Right lung (tissue), 2 donors: ENCODE measurements at regions not wholly inside any gene's neighbourhood (a gene's known extent, or its start where the extent isn't known, plus 50 kb on each side); places are given as distances from the start of the nearest gene placed in this dataset.
"Not testable (repeated sequence)": the region's sequence is repeated elsewhere in the genome, so short reads cannot be mapped to it uniquely, and the experiment has no call there.

Source experiments
- DNase-seq, 2 donors: peaks; one replicate each; pipeline ENCODE4 v3.0.0-alpha.2; 2013

- no peak for DNase-seq
These were observed 489.6 kb downstream of the MN1 start for GRCh38 chr22:27311698-27312550.

GRCh38 chr22:27312565-27312964 is 489.0 kb downstream of the MN1 start:
- DNase-seq: no peak

DNA sequence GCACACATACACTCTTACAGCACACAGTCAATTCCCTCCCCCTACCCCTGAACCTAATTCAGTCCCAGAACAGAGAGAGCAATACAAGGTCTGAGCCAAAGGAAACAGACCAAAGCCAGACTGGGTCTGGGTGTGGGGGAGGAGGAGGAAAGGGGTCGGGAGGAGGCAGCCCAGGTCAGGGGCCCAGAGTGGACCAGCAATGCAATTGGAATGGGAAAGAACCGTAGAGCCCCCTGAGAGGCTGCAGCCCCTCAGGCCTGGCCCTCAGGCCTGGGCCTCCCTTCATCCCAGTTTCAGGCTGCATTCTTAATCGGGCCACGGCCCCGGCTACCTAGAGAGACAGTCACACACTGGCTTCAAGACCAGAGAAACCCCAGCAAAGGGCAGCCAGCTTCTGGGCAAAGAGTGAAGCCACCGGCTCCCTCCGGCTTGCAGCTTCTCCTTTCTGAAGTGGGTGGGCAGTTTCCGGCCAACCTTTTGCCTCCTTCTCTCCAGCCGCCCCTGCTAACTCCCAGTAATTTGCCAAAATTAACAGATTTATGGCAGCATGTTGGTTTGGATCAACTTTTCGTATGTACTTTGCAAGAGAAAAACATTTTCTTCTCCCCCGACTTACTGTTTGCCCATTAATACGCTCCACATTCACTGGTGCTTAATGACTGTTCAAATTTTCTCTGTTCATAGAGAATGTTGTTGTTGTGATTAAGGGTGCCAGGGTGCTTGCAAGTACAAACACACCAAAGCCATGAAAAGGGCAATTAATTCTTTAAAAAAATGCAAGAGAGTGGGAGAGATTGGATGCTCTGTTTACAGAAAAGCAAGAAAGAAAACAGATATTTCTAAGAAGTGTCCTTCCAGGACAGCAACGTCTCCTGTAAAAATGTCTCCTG is 488.3 kb downstream of the MN1 start:
- no peak for DNase-seq

DNA sequence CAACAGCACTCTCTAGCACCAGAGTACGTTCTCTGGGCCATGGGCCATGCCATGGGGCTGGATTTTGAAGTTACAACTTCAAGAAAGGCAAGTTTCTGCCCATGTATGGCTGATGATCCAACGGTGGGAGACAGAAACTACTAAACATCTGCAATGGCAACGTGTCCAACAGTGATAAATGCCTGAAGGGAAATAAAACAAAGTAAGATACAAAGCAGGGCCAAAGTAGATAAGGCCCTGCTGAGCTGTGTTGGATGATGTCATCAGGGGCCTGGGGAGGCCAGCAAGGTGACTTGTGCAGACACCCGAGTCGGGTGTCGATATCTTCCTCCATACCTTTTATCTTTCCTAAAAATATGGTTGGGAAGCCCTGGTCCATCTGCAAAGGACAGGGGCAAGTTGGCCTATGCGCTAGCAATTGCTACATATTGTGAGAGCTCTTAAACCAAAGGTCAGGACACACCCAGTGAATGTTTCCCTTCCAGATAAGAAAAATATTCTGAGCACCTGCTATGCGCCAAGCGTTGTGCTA is 487.2 kb downstream of the MN1 start:
- DNase-seq: no peak

- DNase-seq: no peak
These were observed 485.7 kb downstream of the MN1 start for GRCh38 chr22:27315833-27316232.

GRCh38 chr22:27317096-27317495 is 484.5 kb downstream of the MN1 start:
- DNase-seq: no peak

DNA sequence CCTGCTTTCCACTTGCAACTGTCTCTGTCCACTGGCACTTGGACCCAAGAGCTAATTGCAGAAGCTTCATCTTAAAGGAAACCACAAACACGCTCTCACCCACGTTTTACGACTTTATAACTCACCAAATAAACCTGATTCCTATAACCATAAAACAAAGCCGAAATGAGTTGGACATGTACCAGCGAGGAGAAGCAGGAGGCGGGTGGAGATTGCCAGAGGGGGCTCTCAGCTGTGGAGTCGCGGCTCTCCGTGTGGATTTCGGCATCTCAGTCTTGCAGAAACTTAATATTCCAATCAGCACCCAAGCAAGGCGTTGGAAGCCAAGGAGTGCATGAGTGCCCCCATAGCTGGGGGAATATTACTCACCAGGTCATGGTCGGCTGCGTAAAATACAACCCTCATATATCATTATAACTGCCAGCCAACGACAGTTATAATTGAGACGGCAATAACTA is 483.6 kb downstream of the MN1 start:
- DNase-seq: no peak

DNA sequence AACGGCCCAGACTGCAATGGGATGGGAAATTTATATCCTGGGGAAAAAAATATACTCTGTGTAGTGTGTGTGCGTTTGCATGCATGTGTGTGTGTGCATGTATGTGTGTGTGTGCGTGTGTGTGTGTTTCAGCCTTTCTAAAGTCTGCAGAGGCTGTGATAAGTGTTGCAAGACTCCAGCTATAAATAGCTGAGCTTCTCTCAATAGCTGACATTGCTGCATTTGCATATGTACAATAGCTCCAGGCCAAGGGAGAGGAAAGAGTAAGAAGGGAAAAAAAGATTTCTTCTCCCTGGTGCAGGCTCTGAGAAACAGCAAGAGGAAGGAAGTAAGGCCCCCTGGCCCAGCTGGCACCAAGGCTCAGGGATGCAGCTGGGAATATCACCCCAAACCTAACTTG is 483.0 kb downstream of the MN1 start:
- DNase-seq: peak; percentile 69 to 80

DNA sequence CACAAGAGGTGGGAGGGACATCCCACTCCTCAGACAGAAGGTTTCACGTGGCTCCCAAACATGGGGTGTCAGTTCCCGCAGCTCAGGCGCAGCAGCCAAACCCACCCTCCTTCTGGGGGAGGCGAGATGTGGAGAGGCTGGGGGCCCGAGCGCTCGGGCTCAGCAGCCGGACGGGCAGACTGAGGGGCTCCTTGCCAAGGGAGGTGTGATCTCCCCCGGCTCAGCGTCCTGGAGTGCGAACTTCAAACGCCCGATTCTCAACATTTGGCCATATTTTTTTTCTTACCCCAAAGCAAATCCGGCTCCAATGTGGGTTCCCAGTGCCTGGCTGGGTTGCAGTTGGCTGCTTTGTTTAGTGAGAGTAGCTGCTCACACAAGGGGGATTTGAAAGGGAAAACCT is 477.9 kb downstream of the MN1 start:
- DNase-seq: no peak

DNA sequence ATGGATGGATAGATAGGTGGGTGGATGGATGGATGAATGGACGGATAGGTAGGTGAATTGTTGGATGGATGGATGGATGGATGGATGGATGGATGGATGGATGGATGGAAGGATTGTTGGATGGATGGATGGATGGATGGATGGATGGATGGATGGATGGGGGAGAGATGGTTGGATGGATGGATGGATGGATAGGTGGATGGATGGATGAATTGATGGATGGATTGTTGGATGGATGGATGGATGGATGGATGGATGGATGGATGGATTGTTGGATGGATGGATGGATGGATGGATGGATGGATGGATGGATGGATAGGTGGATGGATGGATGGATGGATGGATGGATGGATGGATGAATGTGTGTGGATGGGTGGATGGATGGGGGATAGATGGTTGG is 476.6 kb downstream of the MN1 start:
- DNase-seq: not testable (repeated sequence)

- no peak for DNase-seq
These were observed 474.1 kb downstream of the MN1 start for GRCh38 chr22:27327497-27327896.

GRCh38 chr22:27327981-27328721 is 473.4 kb downstream of the MN1 start:
- no peak for DNase-seq

DNA sequence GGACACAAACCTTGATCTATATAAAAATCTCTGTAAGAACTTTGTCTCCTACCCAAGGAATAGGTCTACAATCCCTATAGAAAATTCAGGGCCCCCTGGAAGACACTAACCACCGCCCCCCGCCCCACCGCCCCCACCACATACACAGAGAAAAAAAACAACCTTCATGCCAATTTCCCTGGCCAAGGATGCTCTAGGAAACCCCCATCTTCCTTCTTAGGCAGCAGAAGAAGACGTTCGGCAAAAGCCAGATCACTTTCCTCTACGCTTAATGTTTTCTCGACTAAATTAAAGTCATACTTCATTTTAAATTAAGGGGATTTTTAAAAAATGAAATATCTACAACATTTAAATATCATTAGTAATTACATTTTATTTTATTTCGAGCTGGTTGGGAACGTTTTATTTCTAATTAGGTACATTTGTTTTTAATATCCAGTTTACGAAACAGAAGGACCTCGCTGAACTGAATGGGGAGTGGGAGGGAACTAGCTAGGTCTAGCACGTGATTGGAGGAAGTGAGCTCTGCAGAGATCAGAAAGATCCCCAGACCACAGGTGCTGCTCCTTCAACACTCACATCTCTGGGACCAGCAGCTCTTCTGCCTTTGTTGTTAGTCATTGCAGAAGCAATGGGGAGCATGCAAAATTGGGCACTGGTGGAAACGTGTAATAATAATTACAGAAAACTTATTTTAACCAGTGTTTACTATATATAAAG is 472.3 kb downstream of the MN1 start:
- no peak for DNase-seq

DNA sequence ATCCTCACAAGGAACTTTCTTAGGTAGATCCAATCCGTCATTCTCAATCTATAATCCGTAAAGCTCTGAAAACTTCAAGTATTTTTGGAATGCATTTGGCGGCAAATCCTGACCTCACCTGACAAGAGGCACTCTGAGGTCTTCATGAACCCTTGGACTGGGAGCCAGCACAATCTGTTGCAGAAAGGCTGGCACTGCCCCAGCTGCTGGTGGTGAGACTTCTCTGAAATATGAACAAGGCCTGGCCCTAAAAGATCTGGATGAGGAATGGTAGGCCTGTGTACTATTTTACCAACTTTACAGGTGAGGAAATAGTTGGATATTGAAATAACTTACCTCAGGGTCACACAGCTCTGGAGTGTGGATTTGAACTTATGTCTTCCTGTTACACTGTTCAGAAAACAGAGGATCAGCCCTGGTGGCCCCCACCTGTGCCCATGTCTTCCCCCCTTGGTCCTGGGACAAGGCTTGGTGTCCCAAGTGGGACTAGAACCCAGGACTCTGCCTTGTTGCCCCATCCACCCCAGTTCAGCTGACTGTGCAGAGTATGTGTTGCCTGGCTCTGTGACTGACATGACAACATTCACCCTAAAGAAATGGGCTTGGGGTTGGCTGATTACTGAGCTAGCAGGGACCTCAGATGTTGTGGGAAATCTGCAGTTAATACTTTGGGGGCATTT is 471.4 kb downstream of the MN1 start:
- no peak for DNase-seq

DNA sequence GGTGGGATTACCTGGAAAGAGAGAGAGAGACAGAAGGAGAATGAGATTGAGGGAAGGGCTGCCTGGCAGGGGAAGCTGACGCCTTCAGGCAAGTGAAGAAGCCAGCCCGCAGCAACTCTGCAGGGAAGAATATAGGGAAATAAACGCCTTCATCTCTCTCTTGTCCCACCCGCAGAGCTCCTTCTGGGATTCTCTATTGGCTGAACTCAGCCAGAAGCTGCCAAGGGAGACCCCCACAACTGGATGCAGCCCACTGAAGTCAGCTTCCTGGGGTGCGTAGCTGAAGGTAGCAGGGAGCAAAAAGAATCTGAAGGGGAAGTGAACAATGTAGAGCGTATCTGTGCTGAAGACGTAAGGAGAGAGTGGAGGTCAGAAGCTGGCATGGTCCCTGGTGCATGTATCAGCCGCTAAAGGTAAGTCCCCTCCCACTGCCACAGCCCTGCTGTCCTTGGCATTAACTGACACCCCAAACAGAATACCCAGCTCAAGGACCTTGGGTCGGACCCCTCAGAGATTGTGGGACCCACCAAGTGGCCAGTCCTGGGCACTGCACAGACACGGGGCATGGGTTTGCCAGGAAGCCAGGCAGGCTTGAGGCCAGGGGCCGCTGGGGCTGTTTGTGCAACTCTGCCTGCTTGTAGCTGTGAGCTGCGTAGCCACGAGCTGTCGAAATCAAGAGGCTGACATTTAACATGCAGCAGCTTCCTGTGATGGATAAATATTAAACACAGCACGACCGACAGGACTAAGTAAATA is 469.9 kb downstream of the MN1 start:
- DNase-seq: peak; percentile 34 to 49

DNA sequence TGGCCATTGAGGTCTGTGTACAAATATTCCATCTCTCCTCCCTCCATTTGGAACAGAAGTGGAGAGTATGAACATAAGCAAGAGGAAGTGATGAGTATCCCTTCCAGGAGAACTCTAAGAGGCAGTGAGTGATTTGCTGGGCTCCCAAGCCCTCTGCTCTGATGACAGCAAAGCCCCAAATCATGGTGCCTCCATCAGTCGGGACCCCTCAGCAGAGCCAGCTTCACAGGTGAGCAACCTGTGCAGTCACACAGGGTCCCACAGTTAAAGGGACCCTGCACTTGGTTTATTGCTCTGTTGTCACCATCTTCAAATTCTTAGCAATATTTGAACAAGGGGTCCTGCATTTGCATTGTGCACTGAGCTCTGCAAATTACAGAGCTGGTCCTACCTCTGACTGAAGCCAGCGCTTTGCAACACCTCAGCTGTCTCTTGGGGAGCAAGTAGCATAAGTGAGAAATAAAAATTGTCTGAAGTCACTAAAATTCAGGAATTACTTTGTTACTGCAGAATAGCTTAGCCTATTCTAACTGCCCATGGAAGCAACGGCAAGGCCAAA is 466.4 kb downstream of the MN1 start:
- DNase-seq: no peak

DNA sequence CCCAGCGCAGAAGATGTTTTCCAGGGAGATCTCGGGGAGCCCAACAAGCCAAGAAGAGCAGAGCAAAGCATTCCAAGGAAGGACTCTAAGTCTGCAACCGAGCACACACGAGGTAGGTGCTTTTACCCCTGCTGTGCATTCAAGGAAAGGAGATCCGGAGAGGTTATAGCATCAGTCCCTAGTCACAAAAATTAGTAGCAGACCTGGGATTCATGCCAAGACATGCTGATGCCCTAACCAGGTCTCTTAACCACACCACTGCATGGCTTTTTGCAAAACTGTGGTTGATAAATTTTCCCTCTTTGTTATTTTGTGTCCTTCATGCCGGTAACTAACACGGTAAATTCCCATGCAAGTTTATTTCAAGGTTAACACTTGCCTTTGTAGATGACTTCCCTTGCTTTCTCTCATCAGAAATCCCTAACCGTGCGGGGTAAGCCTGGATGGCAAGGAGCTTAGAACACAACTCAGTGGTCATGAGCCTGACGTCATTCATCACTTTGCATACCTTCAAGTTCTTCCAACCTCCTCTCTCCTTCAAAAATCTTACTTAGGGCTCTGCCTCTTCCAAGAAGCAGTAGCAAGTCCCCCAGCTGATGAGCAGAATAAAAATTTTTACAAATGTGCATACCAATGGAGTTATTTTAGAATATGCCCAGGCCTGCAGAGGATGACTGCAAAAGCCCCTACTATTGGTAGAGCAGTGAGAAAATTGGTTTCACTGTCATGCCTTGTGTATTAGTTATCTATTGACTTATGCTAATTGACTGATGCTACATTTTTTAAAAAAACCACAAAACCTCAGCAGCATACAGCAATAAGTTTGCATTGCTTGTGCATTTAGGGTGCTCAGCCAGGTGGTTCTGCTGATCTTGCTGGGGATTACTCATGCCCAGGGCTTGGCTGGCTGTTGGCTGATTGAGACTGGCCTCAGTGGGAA is 465.1 kb downstream of the MN1 start:
- DNase-seq: no peak

GRCh38 chr22:27337676-27338075 is 463.9 kb downstream of the MN1 start:
- DNase-seq: no peak
